Endothelial cell of umbilical vein (primary cell): ENCODE measurements at regions not wholly inside any gene's neighbourhood (a gene's known extent, or its start where the extent isn't known, plus 50 kb on each side); places are given as distances from the start of the nearest gene placed in this dataset.

Experiments
- BruUV-seq: library from RNA; stranded (reverse); fragments of 400-500 nt; replicated peaks from 2 replicates; lab custom pipeline; 2021; lab: Mats Ljungman, UMichigan
- CTCF ChIA-PET: fragments of 300-600, 350-600 bp; sonication (Branson Sonifier 250); formaldehyde crosslinking; loops from one replicate; lab custom pipeline; 2021; ENCODE audit warnings: antibody characterized with exemption, inconsistent platforms; lab: Charles Lee
- POLR2A ChIA-PET: fragments of 300-600, 350-600 bp; sonication (Branson Sonifier 250); formaldehyde crosslinking; loops from one replicate; lab custom pipeline; 2021; ENCODE audit warnings: antibody characterized with exemption, inconsistent platforms; lab: Charles Lee
- DNase-seq: peaks from one replicate; pipeline ENCODE4 v3.0.0-alpha.2; 2011; ENCODE audit warnings: low read depth, low spot score
- FAIRE-seq: peaks from 2 replicates; lab custom pipeline; 2011; peaks lifted over from hg19 to GRCh38; lab: Jason Lieb, UNC
- H2AFZ ChIP-seq: 2 replicates; pipeline ENCODE4 v1.6.0; 2012; ENCODE audit warnings: low read depth, low read length, control low read depth, inconsistent platforms
- H3K27ac ChIP-seq: 2 replicates; pipeline ENCODE4 v1.5.1; 2011; ENCODE audit warnings: low read depth, mild to moderate bottlenecking, control low read depth, low read length, moderate library complexity; ENCODE audit not compliant: insufficient read depth
- H3K27me3 ChIP-seq, 2 experiments: 2 replicates each; pipeline versions ENCODE4 v1.6.0 to v1.6.1; 2011; ENCODE audit warnings: low read length in 2 of 2, mixed read lengths in 1 of 2; ENCODE audit not compliant: control insufficient read depth in 2 of 2, insufficient read depth in 2 of 2
- H3K36me3 ChIP-seq, 2 experiments: 2 replicates in 1 of 2; 3 replicates in 1 of 2; pipeline ENCODE4 v1.5.1; 2011; ENCODE audit warnings: low read length in 2 of 2, mild to moderate bottlenecking in 1 of 2, moderate library complexity in 1 of 2; ENCODE audit not compliant: control insufficient read depth in 2 of 2, insufficient read depth in 2 of 2; ENCODE audit errors: extremely low read depth in 1 of 2
- H3K4me1 ChIP-seq: 3 replicates; pipeline ENCODE4 v1.5.1; 2011; ENCODE audit warnings: mild to moderate bottlenecking, low read length; ENCODE audit not compliant: control insufficient read depth, insufficient read depth; ENCODE audit errors: extremely low read depth
- H3K4me2 ChIP-seq: 2 replicates; pipeline ENCODE4 v1.6.1; 2011; ENCODE audit warnings: low read length, control low read depth, mixed read lengths; ENCODE audit not compliant: insufficient read depth
- H3K4me3 ChIP-seq, 3 experiments: fragments of 200-600 bp in 1 of 3; sonication (generic), shearing (Covaris generic) in 1 of 3; replicated peaks in 1 of 3; 2 replicates each; pipeline ENCODE4 v1.5.1; 2011 to 2016; ENCODE audit warnings: control low read depth in 3 of 3, low read length in 3 of 3, mild to moderate bottlenecking in 2 of 3, inconsistent platforms in 1 of 3, low read depth in 1 of 3, moderate library complexity in 1 of 3; ENCODE audit not compliant: insufficient read depth in 1 of 3
- H3K79me2 ChIP-seq: 2 replicates; pipeline ENCODE4 v1.6.0; 2012; ENCODE audit warnings: low read length, inconsistent platforms; ENCODE audit not compliant: control insufficient read depth, insufficient read depth
- H3K9ac ChIP-seq: replicated peaks from 2 replicates; pipeline ENCODE3; 2011; ENCODE audit warnings: low read length, control low read depth; ENCODE audit not compliant: insufficient read depth; ENCODE audit errors: extremely low read depth
- H3K9me1 ChIP-seq: replicated peaks from 3 replicates; pipeline ENCODE4 v1.6.0; 2011; ENCODE audit warnings: mild to moderate bottlenecking, low read length; ENCODE audit not compliant: control insufficient read depth, insufficient read depth; ENCODE audit errors: extremely low read depth
- H3K9me3 ChIP-seq: replicated peaks from 2 replicates; pipeline ENCODE4 v1.5.1; 2012; ENCODE audit warnings: low read length, inconsistent platforms; ENCODE audit not compliant: control insufficient read depth, insufficient read depth
- H4K20me1 ChIP-seq: replicated peaks from 2 replicates; pipeline ENCODE3; 2011; ENCODE audit warnings: mild to moderate bottlenecking, low read length; ENCODE audit not compliant: control insufficient read depth, insufficient read depth; ENCODE audit errors: extremely low read depth
- CTCF ChIP-seq, 2 donors: IDR thresholded peaks; 1 replicate in 1 of 2; 2 replicates in 1 of 2; pipeline ENCODE4 v1.5.1; 2011; ENCODE audit warnings: low read length in 2 of 2, mild to moderate bottlenecking in 2 of 2, moderate library complexity in 2 of 2, control low read depth in 1 of 2, inconsistent platforms in 1 of 2, low read depth in 1 of 2; ENCODE audit not compliant: insufficient read depth in 1 of 2; ENCODE audit errors: extremely low read depth in 1 of 2
- EZH2 ChIP-seq: IDR thresholded peaks from 2 replicates; pipeline ENCODE4 v1.6.1; 2012; ENCODE audit warnings: borderline replicate concordance, low read depth, mild to moderate bottlenecking, moderate library complexity, low read length, inconsistent platforms; ENCODE audit not compliant: severe bottlenecking
- FOS ChIP-seq: IDR thresholded peaks from 2 replicates; pipeline ENCODE4 v1.6.1; 2011; ENCODE audit warnings: mild to moderate bottlenecking, low read length, moderate library complexity, borderline replicate concordance; ENCODE audit not compliant: insufficient read depth
- MAX ChIP-seq: IDR thresholded peaks from 2 replicates; pipeline ENCODE4 v1.6.1; 2011; ENCODE audit not compliant: insufficient read depth, insufficient read length
- POLR2AphosphoS5 ChIP-seq: IDR thresholded peaks from 2 replicates; pipeline ENCODE4 v1.6.1; 2012; ENCODE audit warnings: low read depth, mild to moderate bottlenecking, control low read depth, low read length, moderate library complexity; ENCODE audit not compliant: insufficient read depth
- dilution Hi-C: fragments of 300-500 bp; cut with MboI; formaldehyde crosslinking; loops from one replicate; pipeline ENCODE4 v1.15.0; 2019; ENCODE audit warnings: low sequenced_read_pairs; ENCODE audit not compliant: extremely low pct_ligation_motif_present
- intact Hi-C: fragments of 100-400 bp; cut with micrococcal nuclease; formaldehyde crosslinking; loops from one replicate; pipeline ENCODE4 v1.10.0; 2022

GRCh38 chr12:105921055-105921454 lies 217.7 kb downstream of the NUAK1 start:
- intact Hi-C loops: no loop called here

More at GRCh38 chr12:105921055-105921454, 217.7 kb downstream of the NUAK1 start:
- Histone ChIP-seq H3K4me1 (no peaks in the 10 kb centered on the region), H3K36me3 (no peaks in the 10 kb centered on the region), H3K27me3 (no peaks in the 10 kb centered on the region), H3K9me1 (no peaks in the 10 kb centered on the region), H3K27ac (no peak overlapping the region), H3K79me2 (no peaks in the 10 kb centered on the region), H3K4me3 (no peak overlapping the region), H3K9ac (no peak overlapping the region), H2AFZ (no peak overlapping the region), H3K9me3 (no peaks in the 10 kb centered on the region), H4K20me1 (no peaks in the 10 kb centered on the region), H3K4me2 (no peak overlapping the region)
- dilution Hi-C loops: no loop called here
- POLR2A ChIA-PET: no interaction called here
- BruUV-seq: no TSS peak
- CTCF ChIA-PET: interaction anchor here (1.0 kb wide), 1 partner anchor 10 kb away, joined by 3 read pairs; no protein-coding TSS in a partner anchor
- FAIRE-seq (no peak), DNase-seq (no peak)
- TF ChIP-seq MAX (no peak), FOS (no peak), EZH2 (no peak), POLR2AphosphoS5 (no peak), CTCF (IDR thresholded peaks at IDR 0.05; ENCODE audit: extremely low read depth in 1 of 2, insufficient read depth in 1 of 2, low read depth in 1 of 2, low read length in 2 of 2) (no peak)
